Upper lobe of left lung (tissue), 4 donors: ENCODE measurements at regions not wholly inside any gene's neighbourhood (a gene's known extent, or its start where the extent isn't known, plus 50 kb on each side); places are given as distances from the start of the nearest gene placed in this dataset.

Source experiments
- CTCF ChIP-seq, 6 experiments: fragments of 450-650 bp in 4 of 6; fragments of 200-600 bp in 2 of 6; sonication (generic) in 2 of 6; IDR thresholded peaks; one replicate each; pipeline ENCODE4 v1.5.1; 2016 to 2019; ENCODE audit warnings: antibody characterized with exemption in 6 of 6
- EP300 ChIP-seq, 4 donors: sonication (generic); formaldehyde crosslinking; IDR thresholded peaks; one replicate each; pipeline ENCODE4 v1.5.1; 2017; ENCODE audit warnings: antibody characterized with exemption in 4 of 4, control low read depth in 2 of 4
- POLR2A ChIP-seq, 4 donors: fragments of 450-650 bp; IDR thresholded peaks; one replicate each; pipeline ENCODE4 v1.5.1; 2016 to 2017; ENCODE audit warnings: antibody characterized with exemption in 4 of 4, mild to moderate bottlenecking in 2 of 4
- POLR2AphosphoS5 ChIP-seq, 2 donors: sonication (generic); formaldehyde crosslinking; IDR thresholded peaks; one replicate each; pipeline ENCODE4 v1.5.1; 2017; ENCODE audit warnings: antibody characterized with exemption in 2 of 2

GRCh38 chr3:15982667-15983196 is 185.0 kb upstream of the ANKRD28 start:
- TF ChIP-seq CTCF (IDR thresholded peaks at IDR 0.05) (no peak), POLR2A (IDR thresholded peaks at IDR 0.05) (no peak), EP300 (IDR thresholded peaks at IDR 0.05) (no peak), POLR2AphosphoS5 (IDR thresholded peaks at IDR 0.05) (no peak)
